Stomach (tissue), 4 donors: ENCODE measurements at regions not wholly inside any gene's neighbourhood (a gene's known extent, or its start where the extent isn't known, plus 50 kb on each side); places are given as distances from the start of the nearest gene placed in this dataset.

Experiments
- CTCF ChIP-seq, 7 experiments: fragments of 450-650 bp in 4 of 7; fragments of 200-600 bp in 3 of 7; sonication (generic) in 3 of 7; IDR thresholded peaks; one replicate each; pipeline ENCODE4 v1.5.1; 2016 to 2019; ENCODE audit warnings: antibody characterized with exemption in 7 of 7, control low read depth in 2 of 7, mild to moderate bottlenecking in 1 of 7
- POLR2AphosphoS5 ChIP-seq, 3 donors: sonication (generic); formaldehyde crosslinking; IDR thresholded peaks; one replicate each; pipeline ENCODE4 v1.6.1; 2016; ENCODE audit warnings: antibody characterized with exemption in 3 of 3

GRCh38 chr13:80547885-80548825, 207.2 kb upstream of the SPRY2 start:
- TF ChIP-seq CTCF (IDR thresholded peaks at IDR 0.05) = no peak
- no peak for TF ChIP-seq POLR2AphosphoS5 (IDR thresholded peaks at IDR 0.05)
